HepG2 (cell line): ENCODE measurements at regions not wholly inside any gene's neighbourhood (a gene's known extent, or its start where the extent isn't known, plus 50 kb on each side); places are given as distances from the start of the nearest gene placed in this dataset.

Source experiments
- ATAC-seq: fragments of 200-7000 bp; cut with Tn5 transposase; 3 replicates; pipeline ENCODE4 v1.9.1; 2020; ENCODE audit warnings: mild to moderate bottlenecking, moderate library complexity
- BruUV-seq: library from RNA; stranded (reverse); fragments of 400-500 nt; replicated peaks from 2 replicates; lab custom pipeline; 2021; lab: Mats Ljungman, UMichigan
- CTCF ChIA-PET: fragments of 300-600 bp; formaldehyde crosslinking; extraction: SDS; loops from one replicate; lab custom pipeline; 2021; ENCODE audit warnings: low total read pairs, inconsistent platforms, low intra/inter-chr PET ratio; lab: Yijun Ruan, JAX
- POLR2A ChIA-PET: fragments of 350-600 bp; sonication (Branson Sonifier 250); formaldehyde crosslinking; loops from one replicate; lab custom pipeline; 2020; ENCODE audit warnings: antibody characterized with exemption, inconsistent platforms; lab: Yijun Ruan, JAX
- DNase-seq: peaks from one replicate; pipeline ENCODE4 v3.0.0-alpha.2; 2015; ENCODE audit warnings: low spot score
- FAIRE-seq: peaks from 3 replicates; lab custom pipeline; 2011; peaks lifted over from hg19 to GRCh38; lab: Jason Lieb, UNC
- H2AFZ ChIP-seq: one replicate; pipeline ENCODE4 v1.6.1; 2011; ENCODE audit warnings: low read length, inconsistent platforms
- H3K27ac ChIP-seq: fragments of 300-600 bp; 3 replicates; pipeline ENCODE4 v1.8.0; 2011; ENCODE audit warnings: mixed run types, mild to moderate bottlenecking, mixed read lengths, low read length, inconsistent platforms; ENCODE audit not compliant: insufficient read depth; ENCODE audit errors: extremely low read length
- H3K27me3 ChIP-seq, 2 experiments: fragments of 200-600 bp in 1 of 2; 2 replicates in 1 of 2; 3 replicates in 1 of 2; pipeline versions ENCODE4 v1.6.0 to v1.8.0; 2011; ENCODE audit warnings: low read length in 2 of 2, mild to moderate bottlenecking in 2 of 2, moderate library complexity in 2 of 2, inconsistent platforms in 1 of 2; ENCODE audit not compliant: insufficient read depth in 2 of 2, control insufficient read depth in 1 of 2
- H3K36me3 ChIP-seq, 2 experiments: fragments of 200-600 bp in 1 of 2; replicated peaks in 1 of 2; 2 replicates in 1 of 2; 3 replicates in 1 of 2; pipeline versions ENCODE4 v1.5.1 to v1.8.0; 2011; ENCODE audit warnings: low read length in 2 of 2, inconsistent platforms in 1 of 2; ENCODE audit not compliant: insufficient read depth in 2 of 2, control insufficient read depth in 1 of 2
- H3K4me1 ChIP-seq: 2 replicates; pipeline ENCODE4 v1.5.1; 2012; ENCODE audit warnings: low read length, inconsistent platforms; ENCODE audit not compliant: insufficient read depth
- H3K4me2 ChIP-seq: 2 replicates; pipeline ENCODE4 v1.6.0; 2011; ENCODE audit warnings: low read depth, low read length, inconsistent platforms
- H3K4me3 ChIP-seq, 3 experiments: fragments of 200-600 bp in 1 of 3; sonication (generic), shearing (Covaris generic) in 1 of 3; replicated peaks in 1 of 3; 2 replicates each; pipeline ENCODE4 v1.5.1; 2011 to 2016; ENCODE audit warnings: low read length in 3 of 3, inconsistent platforms in 2 of 3, low read depth in 2 of 3, mild to moderate bottlenecking in 2 of 3, control low read depth in 1 of 3, mixed read lengths in 1 of 3; ENCODE audit not compliant: insufficient read depth in 1 of 3
- H3K79me2 ChIP-seq: one replicate; pipeline ENCODE4 v1.6.1; 2011; ENCODE audit warnings: low read length, inconsistent platforms; ENCODE audit not compliant: insufficient read depth
- H3K9ac ChIP-seq: 2 replicates; pipeline ENCODE4 v1.6.0; 2011; ENCODE audit warnings: mild to moderate bottlenecking, low read depth, low read length, inconsistent platforms; ENCODE audit not compliant: insufficient read depth
- H3K9me3 ChIP-seq: 2 replicates; pipeline ENCODE4 v1.5.1; 2012; ENCODE audit warnings: mild to moderate bottlenecking, low read length
- H4K20me1 ChIP-seq: 2 replicates; pipeline ENCODE4 v1.6.0; 2011; ENCODE audit warnings: inconsistent platforms, mild to moderate bottlenecking, low read length, moderate library complexity; ENCODE audit not compliant: insufficient read depth
- CBX5 ChIP-seq: sonication (generic); formaldehyde crosslinking; IDR thresholded peaks from 2 replicates; pipeline ENCODE4 v1.4.0; 2020; ENCODE audit warnings: missing genetic modification reagents, borderline replicate concordance
- ISX ChIP-seq: sonication (generic); formaldehyde crosslinking; conservative IDR thresholded peaks from 2 replicates; pipeline ENCODE4 v1.5.0; 2020; ENCODE audit warnings: missing genetic modification reagents
- MAFF ChIP-seq: IDR thresholded peaks from 2 replicates; pipeline ENCODE4 v1.6.1; 2011; ENCODE audit warnings: low read depth, low read length, improper control_type of control experiment
- NFYC ChIP-seq: IDR thresholded peaks from 2 replicates; pipeline ENCODE4 v1.6.1; 2016; ENCODE audit warnings: missing genetic modification reagents, missing compliant biosample characterization
- PREB ChIP-seq: sonication (generic); formaldehyde crosslinking; IDR thresholded peaks from 2 replicates; pipeline ENCODE4 v1.4.0; 2020; ENCODE audit warnings: missing genetic modification reagents
- SMAD3 ChIP-seq: sonication (generic); formaldehyde crosslinking; IDR thresholded peaks from 2 replicates; pipeline ENCODE4 v1.4.0; 2020; ENCODE audit warnings: missing genetic modification reagents
- SNAPC2 ChIP-seq: sonication (generic); formaldehyde crosslinking; IDR thresholded peaks from 2 replicates; pipeline ENCODE4 v1.8.1; 2022; ENCODE audit warnings: mild to moderate bottlenecking, missing genetic modification reagents
- SP4 ChIP-seq: sonication (generic); formaldehyde crosslinking; IDR thresholded peaks from 2 replicates; pipeline ENCODE4 v1.8.1; 2023; ENCODE audit warnings: mild to moderate bottlenecking, missing genetic modification reagents
- ZFP36L1 ChIP-seq: sonication (generic); formaldehyde crosslinking; IDR thresholded peaks from 2 replicates; pipeline ENCODE4 v1.8.0; 2022; ENCODE audit warnings: mild to moderate bottlenecking, missing genetic modification reagents, moderate library complexity
- ZNF431 ChIP-seq: sonication (generic); formaldehyde crosslinking; IDR thresholded peaks from 2 replicates; pipeline ENCODE4 v1.9.0; 2022; ENCODE audit warnings: missing genetic modification reagents, low read depth, mild to moderate bottlenecking, borderline replicate concordance
- ZNF432 ChIP-seq: sonication (generic); formaldehyde crosslinking; IDR thresholded peaks from 2 replicates; pipeline ENCODE4 v1.5.0; 2020; ENCODE audit warnings: missing genetic modification reagents, mild to moderate bottlenecking, borderline replicate concordance
- ZNF451 ChIP-seq: sonication (generic); formaldehyde crosslinking; IDR thresholded peaks from 2 replicates; pipeline ENCODE4 v1.5.0; 2020; ENCODE audit warnings: mild to moderate bottlenecking, missing genetic modification reagents
- WGBS: methylation state at CpG from one replicate; pipeline ENCODE4 v1.1.6; 2017; ENCODE audit warnings: low lambda C conversion rate; 5-methylcytosine and 5-hydroxymethylcytosine counted together
- in situ Hi-C: cut with HindIII; loops from 2 replicates; pipeline ENCODE4 v1.10.0; 2017; ENCODE audit warnings: low pct_unique_long_range_greater_than_20kb; ENCODE audit not compliant: extremely low pct_ligation_motif_present
- intact Hi-C: fragments of 100-400 bp; cut with micrococcal nuclease; formaldehyde crosslinking; loops from one replicate; pipeline ENCODE4 v1.10.0; 2022; ENCODE audit not compliant: unreplicated experiment
- TF ChIP-seq, protein P1 (sequence below): sonication (generic); formaldehyde crosslinking; IDR thresholded peaks from 2 replicates; pipeline ENCODE4 v1.8.1; 2023; ENCODE audit warnings: mild to moderate bottlenecking, missing genetic modification reagents
- TF ChIP-seq, protein P2 (sequence below): sonication (generic); formaldehyde crosslinking; conservative IDR thresholded peaks from 2 replicates; pipeline ENCODE4 v1.4.0; 2020; ENCODE audit warnings: missing genetic modification reagents

- H2AFZ ChIP-seq = no peak overlapping the region
- H4K20me1 ChIP-seq = no peaks in the 10 kb centered on the region
- H3K4me2 ChIP-seq = no peak overlapping the region
- H3K9me3 ChIP-seq = no peaks in the 10 kb centered on the region
- ChIA-PET POLR2A (no interaction called here), CTCF (no interaction called here)
- in situ Hi-C loops = no loop called here
- DNase-seq (no peak), ATAC-seq (no peak), FAIRE-seq (no peak)
- no peaks in the 10 kb centered on the region for H3K36me3 ChIP-seq
- H3K4me1 ChIP-seq = no peaks in the 10 kb centered on the region
- no peak overlapping the region for H3K27ac ChIP-seq
- intact Hi-C loops = no loop called here
- peaks cover 0 to 9% of the 10 kb centered on the region in 2 experiments; a peak in 1 of 5 replicates for H3K27me3 ChIP-seq
- H3K9ac ChIP-seq = no peak overlapping the region
- H3K79me2 ChIP-seq = no peaks in the 10 kb centered on the region
- 0% methylated on average over 1 of the region's 2 CpGs for WGBS
- no TSS peak for BruUV-seq
- TF ChIP-seq ISX (CRISPR knock-in tag) (no peak), ZFP36L1 (CRISPR knock-in tag) (no peak), ZNF451 (CRISPR knock-in tag) (no peak), ZNF432 (CRISPR knock-in tag) (no peak), SMAD3 (no peak), PREB (CRISPR knock-in tag) (no peak), SP4 (CRISPR knock-in tag) (no peak), SNAPC2 (CRISPR knock-in tag) (no peak), NFYC (CRISPR knock-in tag) (no peak), ZNF431 (CRISPR knock-in tag) (no peak), CBX5 (CRISPR knock-in tag) (no peak), MAFF (no peak)
- TF ChIP-seq, protein P1, sequence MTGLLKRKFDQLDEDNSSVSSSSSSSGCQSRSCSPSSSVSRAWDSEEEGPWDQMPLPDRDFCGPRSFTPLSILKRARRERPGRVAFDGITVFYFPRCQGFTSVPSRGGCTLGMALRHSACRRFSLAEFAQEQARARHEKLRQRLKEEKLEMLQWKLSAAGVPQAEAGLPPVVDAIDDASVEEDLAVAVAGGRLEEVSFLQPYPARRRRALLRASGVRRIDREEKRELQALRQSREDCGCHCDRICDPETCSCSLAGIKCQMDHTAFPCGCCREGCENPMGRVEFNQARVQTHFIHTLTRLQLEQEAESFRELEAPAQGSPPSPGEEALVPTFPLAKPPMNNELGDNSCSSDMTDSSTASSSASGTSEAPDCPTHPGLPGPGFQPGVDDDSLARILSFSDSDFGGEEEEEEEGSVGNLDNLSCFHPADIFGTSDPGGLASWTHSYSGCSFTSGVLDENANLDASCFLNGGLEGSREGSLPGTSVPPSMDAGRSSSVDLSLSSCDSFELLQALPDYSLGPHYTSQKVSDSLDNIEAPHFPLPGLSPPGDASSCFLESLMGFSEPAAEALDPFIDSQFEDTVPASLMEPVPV (CRISPR knock-in tag) = no peak
- TF ChIP-seq, protein P2, sequence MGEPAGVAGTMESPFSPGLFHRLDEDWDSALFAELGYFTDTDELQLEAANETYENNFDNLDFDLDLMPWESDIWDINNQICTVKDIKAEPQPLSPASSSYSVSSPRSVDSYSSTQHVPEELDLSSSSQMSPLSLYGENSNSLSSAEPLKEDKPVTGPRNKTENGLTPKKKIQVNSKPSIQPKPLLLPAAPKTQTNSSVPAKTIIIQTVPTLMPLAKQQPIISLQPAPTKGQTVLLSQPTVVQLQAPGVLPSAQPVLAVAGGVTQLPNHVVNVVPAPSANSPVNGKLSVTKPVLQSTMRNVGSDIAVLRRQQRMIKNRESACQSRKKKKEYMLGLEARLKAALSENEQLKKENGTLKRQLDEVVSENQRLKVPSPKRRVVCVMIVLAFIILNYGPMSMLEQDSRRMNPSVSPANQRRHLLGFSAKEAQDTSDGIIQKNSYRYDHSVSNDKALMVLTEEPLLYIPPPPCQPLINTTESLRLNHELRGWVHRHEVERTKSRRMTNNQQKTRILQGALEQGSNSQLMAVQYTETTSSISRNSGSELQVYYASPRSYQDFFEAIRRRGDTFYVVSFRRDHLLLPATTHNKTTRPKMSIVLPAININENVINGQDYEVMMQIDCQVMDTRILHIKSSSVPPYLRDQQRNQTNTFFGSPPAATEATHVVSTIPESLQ (CRISPR knock-in tag) = no peak
- H3K4me3 ChIP-seq = no peak overlapping the region
Measured at GRCh38 chr22:27063841-27064240, 406.5 kb downstream of the MIAT start.
